SK-N-SH treated with all-trans-retinoic acid at 6 μM for 48 hours (cell line): ENCODE measurements at regions not wholly inside any gene's neighbourhood (a gene's known extent, or its start where the extent isn't known, plus 50 kb on each side); places are given as distances from the start of the nearest gene placed in this dataset.

Experiments
- ESRRG ChIP-seq: fragments of 250-450 bp; sonication (Bioruptor Pico); IDR thresholded peaks from 2 replicates; pipeline ENCODE4 v1.6.1; 2021; ENCODE audit warnings: mild to moderate bottlenecking
- POU6F1 ChIP-seq: fragments of 250-450 bp; sonication (Bioruptor Pico); IDR thresholded peaks from 2 replicates; pipeline ENCODE4 v1.8.0; 2021; ENCODE audit warnings: low read depth, mild to moderate bottlenecking, moderate library complexity, borderline replicate concordance
- RARB ChIP-seq: fragments of 250-450 bp; sonication (Bioruptor Pico); IDR thresholded peaks from 2 replicates; pipeline ENCODE4 v1.8.0; 2021; ENCODE audit warnings: mild to moderate bottlenecking, moderate library complexity
- ZFP3 ChIP-seq: fragments of 250-450 bp; sonication (Bioruptor Pico); IDR thresholded peaks from 2 replicates; pipeline ENCODE4 v1.5.0; 2020; ENCODE audit warnings: mild to moderate bottlenecking, moderate library complexity
- ZFP30 ChIP-seq: fragments of 450-650 bp; formaldehyde crosslinking; IDR thresholded peaks from 2 replicates; pipeline ENCODE4 v1.5.0; 2022; ENCODE audit warnings: mild to moderate bottlenecking, moderate library complexity
- ZNF70 ChIP-seq: fragments of 450-650 bp; formaldehyde crosslinking; IDR thresholded peaks from 2 replicates; pipeline ENCODE4 v1.5.0; 2020; ENCODE audit warnings: mild to moderate bottlenecking, moderate library complexity
- ZNF8 ChIP-seq: fragments of 450-650 bp; formaldehyde crosslinking; IDR thresholded peaks from 2 replicates; pipeline ENCODE4 v1.5.0; 2020; ENCODE audit warnings: mild to moderate bottlenecking, moderate library complexity
- TF ChIP-seq, protein P1 (sequence below): fragments of 250-450 bp; sonication (Bioruptor Pico); IDR thresholded peaks from 2 replicates; pipeline ENCODE4 v1.8.0; 2020; ENCODE audit warnings: mild to moderate bottlenecking, moderate library complexity, borderline replicate concordance

DNA sequence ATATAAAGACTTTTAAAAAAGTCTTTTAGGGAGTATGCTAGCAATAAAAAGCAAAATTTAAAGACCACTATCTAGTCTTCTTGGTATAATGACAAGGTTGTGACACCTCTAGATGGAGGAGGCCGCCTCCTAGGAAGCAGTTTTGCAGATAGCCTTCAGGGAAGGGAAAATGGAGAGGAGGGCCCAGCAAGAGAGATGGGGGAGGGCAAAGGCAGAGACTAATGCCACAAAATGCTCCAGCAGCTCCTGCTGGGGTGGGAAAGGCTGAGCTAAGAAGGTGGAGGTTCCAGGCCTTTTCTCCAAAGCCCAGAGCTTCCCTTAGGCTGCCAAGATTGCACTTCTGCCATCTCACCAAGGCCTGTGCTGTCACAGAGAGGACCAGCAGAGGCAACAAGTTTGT, 153.9 kb upstream of the THSD7B start:
- TF ChIP-seq ZFP3 (CRISPR knock-in tag) = no peak
- TF ChIP-seq RARB = no peak
- TF ChIP-seq ZNF70 (CRISPR knock-in tag) = no peak
- TF ChIP-seq POU6F1 (CRISPR knock-in tag) = no peak
- TF ChIP-seq ZFP30 (CRISPR knock-in tag) = no peak
- TF ChIP-seq, protein P1, sequence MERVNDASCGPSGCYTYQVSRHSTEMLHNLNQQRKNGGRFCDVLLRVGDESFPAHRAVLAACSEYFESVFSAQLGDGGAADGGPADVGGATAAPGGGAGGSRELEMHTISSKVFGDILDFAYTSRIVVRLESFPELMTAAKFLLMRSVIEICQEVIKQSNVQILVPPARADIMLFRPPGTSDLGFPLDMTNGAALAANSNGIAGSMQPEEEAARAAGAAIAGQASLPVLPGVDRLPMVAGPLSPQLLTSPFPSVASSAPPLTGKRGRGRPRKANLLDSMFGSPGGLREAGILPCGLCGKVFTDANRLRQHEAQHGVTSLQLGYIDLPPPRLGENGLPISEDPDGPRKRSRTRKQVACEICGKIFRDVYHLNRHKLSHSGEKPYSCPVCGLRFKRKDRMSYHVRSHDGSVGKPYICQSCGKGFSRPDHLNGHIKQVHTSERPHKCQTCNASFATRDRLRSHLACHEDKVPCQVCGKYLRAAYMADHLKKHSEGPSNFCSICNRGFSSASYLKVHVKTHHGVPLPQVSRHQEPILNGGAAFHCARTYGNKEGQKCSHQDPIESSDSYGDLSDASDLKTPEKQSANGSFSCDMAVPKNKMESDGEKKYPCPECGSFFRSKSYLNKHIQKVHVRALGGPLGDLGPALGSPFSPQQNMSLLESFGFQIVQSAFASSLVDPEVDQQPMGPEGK = no peak
- TF ChIP-seq ESRRG (CRISPR knock-in tag) = no peak
- TF ChIP-seq ZNF8 (CRISPR knock-in tag) = no peak
